Keratinocyte (primary cell): ENCODE measurements at regions not wholly inside any gene's neighbourhood (a gene's known extent, or its start where the extent isn't known, plus 50 kb on each side); places are given as distances from the start of the nearest gene placed in this dataset.

Source experiments
- EZH2 ChIP-seq: IDR thresholded peaks from one replicate; pipeline ENCODE4 v1.6.1; 2012; ENCODE audit warnings: inconsistent platforms, mild to moderate bottlenecking, low read length, moderate library complexity
- TF ChIP-seq, protein P1 (sequence below), 3 experiments: IDR thresholded peaks in 1 of 3; conservative IDR thresholded peaks in 1 of 3; optimal IDR thresholded peaks in 1 of 3; 2 replicates in 2 of 3; 3 replicates in 1 of 3; pipeline versions ENCODE3 to v1.5.1; 2011; ENCODE audit warnings: low read length in 3 of 3, mild to moderate bottlenecking in 3 of 3, moderate library complexity in 2 of 3, control low read depth in 1 of 3, inconsistent platforms in 1 of 3; ENCODE audit not compliant: insufficient read depth in 2 of 3; ENCODE audit errors: extremely low read depth in 1 of 3

DNA sequence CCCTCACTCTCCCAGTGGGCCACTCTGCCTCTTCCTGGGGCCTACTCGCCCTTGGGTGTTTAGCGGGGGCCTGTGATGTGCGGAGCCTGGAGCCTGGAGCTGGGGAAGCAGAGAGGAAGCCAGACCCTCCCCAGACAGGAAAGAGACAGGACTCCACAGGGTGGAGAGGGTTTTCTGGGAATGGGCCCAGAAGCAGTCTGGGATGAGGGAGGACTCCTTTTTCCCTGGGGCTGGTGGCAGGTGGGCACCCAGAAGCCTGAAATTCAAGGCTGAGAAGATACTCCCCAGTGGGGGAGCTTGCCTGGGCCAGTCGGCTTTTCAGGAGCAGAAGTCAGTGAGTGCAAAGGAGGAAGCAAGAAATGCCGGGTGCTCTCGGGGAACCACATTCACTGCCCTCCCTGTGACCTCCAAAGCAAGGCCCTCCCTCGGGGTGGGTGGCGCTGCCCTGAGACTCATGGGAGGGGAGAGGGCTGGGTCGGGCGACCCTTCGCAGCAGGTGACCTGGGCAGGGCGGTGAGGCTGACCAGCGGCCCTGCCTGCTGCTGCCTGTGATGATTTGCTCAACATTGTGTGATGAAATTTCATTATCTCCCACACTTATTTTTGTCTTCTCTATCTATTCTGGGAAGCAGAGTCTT, 1377.4 kb downstream of the BRD1 start:
- TF ChIP-seq, protein P1, sequence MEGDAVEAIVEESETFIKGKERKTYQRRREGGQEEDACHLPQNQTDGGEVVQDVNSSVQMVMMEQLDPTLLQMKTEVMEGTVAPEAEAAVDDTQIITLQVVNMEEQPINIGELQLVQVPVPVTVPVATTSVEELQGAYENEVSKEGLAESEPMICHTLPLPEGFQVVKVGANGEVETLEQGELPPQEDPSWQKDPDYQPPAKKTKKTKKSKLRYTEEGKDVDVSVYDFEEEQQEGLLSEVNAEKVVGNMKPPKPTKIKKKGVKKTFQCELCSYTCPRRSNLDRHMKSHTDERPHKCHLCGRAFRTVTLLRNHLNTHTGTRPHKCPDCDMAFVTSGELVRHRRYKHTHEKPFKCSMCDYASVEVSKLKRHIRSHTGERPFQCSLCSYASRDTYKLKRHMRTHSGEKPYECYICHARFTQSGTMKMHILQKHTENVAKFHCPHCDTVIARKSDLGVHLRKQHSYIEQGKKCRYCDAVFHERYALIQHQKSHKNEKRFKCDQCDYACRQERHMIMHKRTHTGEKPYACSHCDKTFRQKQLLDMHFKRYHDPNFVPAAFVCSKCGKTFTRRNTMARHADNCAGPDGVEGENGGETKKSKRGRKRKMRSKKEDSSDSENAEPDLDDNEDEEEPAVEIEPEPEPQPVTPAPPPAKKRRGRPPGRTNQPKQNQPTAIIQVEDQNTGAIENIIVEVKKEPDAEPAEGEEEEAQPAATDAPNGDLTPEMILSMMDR (optimal IDR thresholded peaks at IDR 0.05 in 1 of 3, IDR thresholded peaks at IDR 0.05 in 1 of 3, conservative IDR thresholded peaks at IDR 0.05 in 1 of 3; ENCODE audit: extremely low read depth in 1 of 3, insufficient read depth in 2 of 3, low read length in 3 of 3), result no peak
- no peak for TF ChIP-seq EZH2
